Mesodermal cell (in vitro differentiated cells): ENCODE measurements at regions not wholly inside any gene's neighbourhood (a gene's known extent, or its start where the extent isn't known, plus 50 kb on each side); places are given as distances from the start of the nearest gene placed in this dataset.

Experiments
- H3K27ac ChIP-seq: 2 replicates; pipeline ENCODE4 v1.7.0; 2013; ENCODE audit warnings: mild to moderate bottlenecking, low read depth, low read length, moderate library complexity; ENCODE audit not compliant: severe bottlenecking
- H3K36me3 ChIP-seq: 2 replicates; pipeline ENCODE4 v1.7.1; 2013; ENCODE audit warnings: mild to moderate bottlenecking, low read length, moderate library complexity; ENCODE audit not compliant: control insufficient read depth, insufficient read depth
- H3K4me1 ChIP-seq: one replicate; pipeline ENCODE4 v1.7.1; 2013; ENCODE audit warnings: mild to moderate bottlenecking, low read length; ENCODE audit not compliant: insufficient read depth, control insufficient read depth, poor library complexity, severe bottlenecking
- H3K4me3 ChIP-seq: 2 replicates; pipeline ENCODE4 v1.7.0; 2013; ENCODE audit warnings: low read length, control low read depth, mild to moderate bottlenecking; ENCODE audit not compliant: insufficient read depth, poor library complexity, severe bottlenecking; ENCODE audit errors: extremely low read depth
- H3K9me3 ChIP-seq: 2 replicates; pipeline ENCODE4 v1.7.1; 2013; ENCODE audit warnings: mild to moderate bottlenecking, low read length, moderate library complexity; ENCODE audit not compliant: control insufficient read depth
- WGBS, 2 experiments: methylation state at CpG; one replicate each; pipeline ENCODE4 v1.1.5; 2013; ENCODE audit warnings: missing lambda C conversion rate in 2 of 2; ENCODE audit not compliant: insufficient coverage in 2 of 2; 5-methylcytosine and 5-hydroxymethylcytosine counted together

DNA sequence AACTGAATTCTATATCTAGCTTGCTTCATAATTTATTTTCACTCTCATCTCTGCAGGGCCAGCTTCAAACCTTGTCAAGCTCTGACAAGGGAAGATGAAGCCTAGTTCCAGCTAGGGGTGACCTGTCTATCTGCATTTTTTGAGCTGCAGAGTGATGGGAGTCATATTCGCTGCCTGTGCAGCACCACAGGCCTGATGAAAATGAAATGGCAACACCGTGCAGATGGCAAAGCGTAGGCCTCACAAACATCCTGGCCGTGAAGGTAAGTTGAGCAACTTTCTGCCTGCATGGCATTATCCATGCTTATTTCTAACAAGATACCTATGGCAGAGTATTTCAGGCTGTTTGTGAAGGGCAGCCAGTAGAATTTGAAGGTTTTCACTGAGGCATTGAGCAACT lies 86.4 kb upstream of the C1QTNF9B start:
- no peaks in the 10 kb centered on the region for H3K9me3 ChIP-seq
- H3K27ac ChIP-seq = no peak overlapping the region
- no peak overlapping the region for H3K4me3 ChIP-seq
- no peaks in the 10 kb centered on the region for H3K36me3 ChIP-seq
- 88 to 100% methylated on average over 3 to 4 of the region's 4 CpGs for WGBS, 2 experiments
- H3K4me1 ChIP-seq = no peaks in the 10 kb centered on the region

DNA sequence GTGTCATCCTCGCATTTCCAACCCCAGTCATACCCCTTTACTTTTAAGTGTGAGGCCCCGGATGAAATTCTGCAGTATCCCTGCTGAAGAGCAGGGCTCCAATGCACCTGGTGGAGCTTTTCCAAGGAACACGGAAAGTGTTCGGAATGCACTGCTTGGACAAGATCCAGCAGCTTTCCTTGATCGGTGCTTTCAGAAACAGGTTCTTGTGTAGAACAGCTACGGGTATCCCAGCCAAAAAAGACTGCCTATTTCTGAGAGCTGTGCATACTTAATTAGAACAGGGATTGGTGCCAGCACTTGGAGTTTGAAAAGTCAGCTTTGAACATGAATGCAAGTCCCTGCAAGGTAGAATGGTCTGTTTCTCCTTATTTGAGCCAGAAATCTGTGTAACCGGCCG lies 87.2 kb upstream of the C1QTNF9B start:
- H3K36me3 ChIP-seq = no peaks in the 10 kb centered on the region
- H3K27ac ChIP-seq = no peak overlapping the region
- H3K4me3 ChIP-seq = no peak overlapping the region
- no peaks in the 10 kb centered on the region for H3K4me1 ChIP-seq
- 91 to 93% methylated on average over 7 of the region's 8 CpGs for WGBS, 2 experiments
- H3K9me3 ChIP-seq = no peaks in the 10 kb centered on the region

DNA sequence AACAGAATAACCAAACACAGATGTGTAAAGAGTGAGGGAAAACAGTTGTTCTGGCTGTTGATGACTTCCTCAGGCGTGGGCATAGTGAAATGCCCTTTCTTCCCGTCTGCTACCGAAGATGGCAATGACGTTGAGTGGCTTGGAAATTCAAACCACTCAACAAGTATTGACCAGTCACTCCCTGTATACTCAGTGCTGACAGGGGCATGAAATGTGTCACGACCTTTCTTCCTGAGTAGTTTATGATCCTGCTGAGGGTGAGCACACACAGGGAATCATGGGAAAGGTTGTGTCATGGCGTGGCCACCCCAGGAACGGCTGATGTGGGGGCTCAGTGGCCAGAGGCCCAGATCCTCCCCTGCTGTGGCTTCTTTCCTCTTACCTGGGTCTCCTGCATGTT lies 87.8 kb upstream of the C1QTNF9B start:
- no peaks in the 10 kb centered on the region for H3K36me3 ChIP-seq
- no peaks in the 10 kb centered on the region for H3K9me3 ChIP-seq
- H3K4me1 ChIP-seq = no peaks in the 10 kb centered on the region
- no peak overlapping the region for H3K4me3 ChIP-seq
- H3K27ac ChIP-seq = no peak overlapping the region
- 86 to 97% methylated on average over 6 to 7 of the region's 7 CpGs for WGBS, 2 experiments

DNA sequence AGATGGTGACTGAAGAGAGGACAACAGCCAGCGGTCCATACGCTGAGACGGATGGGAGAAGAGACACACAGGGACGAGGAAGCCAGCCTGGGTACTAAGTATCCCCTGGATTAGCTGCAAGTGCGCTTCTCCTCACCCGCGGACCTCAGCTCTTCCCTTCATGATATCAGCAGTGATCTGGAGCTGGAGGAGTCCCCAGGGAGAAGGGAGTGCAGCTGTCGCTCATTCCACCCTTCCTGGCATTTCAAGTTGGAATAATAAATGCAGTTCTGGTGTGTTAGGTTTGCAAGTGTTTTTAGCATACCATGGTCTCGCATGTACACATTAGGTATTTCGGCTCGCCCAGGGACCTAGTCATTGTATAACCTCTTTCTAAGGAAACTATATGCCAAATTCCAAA lies 88.5 kb upstream of the C1QTNF9B start:
- Histone ChIP-seq H3K4me1 (no peaks in the 10 kb centered on the region), H3K36me3 (no peaks in the 10 kb centered on the region), H3K27ac (no peak overlapping the region), H3K9me3 (no peaks in the 10 kb centered on the region), H3K4me3 (no peak overlapping the region)
- WGBS, 2 experiments = 95 to 96% methylated on average over 7 to 10 of the region's 11 CpGs

DNA sequence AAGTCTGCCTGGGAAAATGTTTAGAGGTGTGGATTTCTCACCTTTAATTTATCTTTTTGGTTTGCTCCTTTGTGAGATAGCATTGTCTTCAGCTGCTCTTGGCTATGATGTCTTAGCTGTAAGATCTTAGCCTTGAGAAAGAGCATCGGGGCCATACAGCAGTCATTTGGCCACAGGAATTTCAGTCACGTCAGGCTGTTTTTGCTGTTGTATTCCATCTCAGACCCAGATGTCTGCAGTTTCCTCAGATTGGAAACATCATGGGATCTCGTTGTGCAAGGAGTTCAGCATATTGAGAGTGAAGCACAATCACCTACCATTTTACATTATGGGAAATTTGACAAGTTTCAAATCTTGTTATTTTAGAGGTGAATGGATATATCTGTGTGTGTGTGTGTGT lies 89.3 kb upstream of the C1QTNF9B start:
- Histone ChIP-seq H3K4me3 (no peak overlapping the region), H3K4me1 (no peaks in the 10 kb centered on the region), H3K27ac (no peak overlapping the region), H3K9me3 (no peaks in the 10 kb centered on the region), H3K36me3 (no peaks in the 10 kb centered on the region)
- 80 to 93% methylated on average over 2 to 3 of the region's 3 CpGs for WGBS, 2 experiments

DNA sequence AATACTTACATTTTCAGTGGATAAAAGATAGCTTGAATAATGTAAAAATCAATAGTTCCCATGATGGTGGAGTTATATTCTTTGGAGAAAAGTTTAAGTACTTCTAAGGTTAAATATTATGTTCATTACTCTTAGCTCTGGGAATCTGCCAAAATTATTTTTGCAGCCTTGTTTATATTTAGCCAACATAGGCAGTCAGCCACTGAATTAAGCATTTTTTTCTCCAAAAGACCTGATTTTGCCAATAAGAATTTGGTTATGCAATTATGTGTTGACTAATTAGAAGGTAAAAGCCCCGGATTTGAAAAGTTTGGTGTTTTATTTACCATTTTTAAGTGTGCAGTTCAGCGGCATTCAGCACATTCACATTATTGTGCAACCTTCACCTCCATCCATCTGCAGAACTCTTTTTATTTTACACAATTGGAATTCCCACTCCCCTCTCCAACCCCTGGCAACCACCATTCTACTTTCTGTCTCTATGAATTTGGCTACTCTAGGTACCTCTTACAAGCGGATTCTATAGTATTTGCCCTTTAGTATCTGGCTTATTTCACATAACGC lies 90.1 kb upstream of the C1QTNF9B start:
- no peaks in the 10 kb centered on the region for H3K36me3 ChIP-seq
- no peaks in the 10 kb centered on the region for H3K4me1 ChIP-seq
- H3K4me3 ChIP-seq = no peak overlapping the region
- no peaks in the 10 kb centered on the region for H3K9me3 ChIP-seq
- 86% methylated on average over 2 of the region's 4 CpGs; no CpG with 5 or more reads in 1 of the 2 experiments for WGBS, 2 experiments
- H3K27ac ChIP-seq = no peak overlapping the region

DNA sequence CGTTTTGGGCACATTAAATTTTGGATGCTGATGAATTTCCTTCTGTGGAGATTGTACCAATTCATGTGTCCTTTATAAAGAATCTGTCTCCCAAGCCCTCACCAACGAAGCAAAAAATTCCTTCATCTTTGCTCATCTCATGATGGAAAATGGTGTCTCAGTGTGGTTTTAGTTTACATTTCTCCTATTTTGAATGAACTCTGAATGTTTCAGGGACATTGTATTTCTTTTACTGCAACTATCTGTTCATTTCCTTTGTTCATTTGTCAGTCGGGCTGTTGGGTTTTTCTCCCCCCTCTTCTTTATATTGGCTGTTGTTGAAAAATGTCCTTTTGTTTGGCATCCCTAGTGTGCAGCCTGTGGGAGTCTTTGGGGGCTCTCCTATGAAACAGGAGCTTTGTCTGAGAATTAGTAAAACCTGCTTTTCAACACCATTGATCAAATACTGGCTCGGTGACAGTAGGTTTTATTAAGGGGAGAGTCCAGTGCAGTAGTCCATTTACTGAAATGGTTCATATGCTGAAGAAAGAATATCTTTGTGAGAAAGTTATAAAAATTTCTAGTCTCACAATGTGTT lies 91.3 kb upstream of the C1QTNF9B start:
- 64% methylated on average over 2 of the region's 4 CpGs; no CpG with 5 or more reads in 1 of the 2 experiments for WGBS, 2 experiments
- Histone ChIP-seq H3K9me3 (no peaks in the 10 kb centered on the region), H3K4me1 (no peaks in the 10 kb centered on the region), H3K4me3 (no peak overlapping the region), H3K27ac (no peak overlapping the region), H3K36me3 (no peaks in the 10 kb centered on the region)

DNA sequence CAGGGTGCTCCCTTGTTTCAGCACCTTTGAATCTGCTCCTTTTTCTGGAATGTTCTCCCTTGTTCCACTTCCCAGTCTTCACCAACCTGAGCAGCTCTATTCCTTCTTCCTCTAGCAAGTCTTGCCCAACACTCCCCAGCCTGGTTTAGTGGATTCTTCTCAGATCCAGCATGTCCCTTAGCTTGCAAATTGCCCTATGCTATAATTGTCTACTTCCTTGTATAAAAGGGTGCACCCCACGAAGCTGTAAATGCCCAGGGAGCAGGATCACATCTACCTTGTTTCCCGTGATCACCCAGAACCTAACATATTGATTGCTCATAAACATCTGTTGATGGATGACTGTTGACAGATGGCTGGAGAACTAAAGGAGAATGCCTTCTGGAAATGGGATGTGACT lies 93.2 kb upstream of the C1QTNF9B start:
- Histone ChIP-seq H3K36me3 (no peaks in the 10 kb centered on the region), H3K9me3 (no peaks in the 10 kb centered on the region), H3K27ac (no peak overlapping the region), H3K4me3 (no peak overlapping the region), H3K4me1 (no peaks in the 10 kb centered on the region)
- WGBS, 2 experiments = 100% methylated on average over 1 of the region's 2 CpGs; no CpG with 5 or more reads in 1 of the 2 experiments

DNA sequence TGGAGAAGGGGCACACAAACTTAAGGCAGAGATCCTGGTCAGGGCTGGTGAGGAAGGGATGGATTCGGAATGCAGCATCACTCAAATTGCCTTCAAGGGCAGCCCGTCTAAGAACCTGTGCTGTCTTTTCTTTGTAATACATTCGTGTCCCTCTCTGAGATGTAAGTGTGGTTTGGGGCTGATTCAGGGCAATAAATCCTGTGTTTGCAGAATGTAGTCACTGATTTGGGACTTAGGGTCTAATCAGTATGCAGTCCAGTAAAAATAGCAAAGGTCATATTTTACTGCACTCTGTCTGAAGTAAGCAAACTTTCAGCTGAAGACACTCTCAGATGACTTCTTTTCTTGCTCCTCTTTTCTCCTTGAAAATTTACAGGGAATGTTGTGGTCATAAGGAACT lies 93.8 kb upstream of the C1QTNF9B start:
- Histone ChIP-seq H3K4me3 (no peak overlapping the region), H3K27ac (no peak overlapping the region), H3K36me3 (no peaks in the 10 kb centered on the region), H3K9me3 (no peaks in the 10 kb centered on the region), H3K4me1 (no peaks in the 10 kb centered on the region)
- WGBS, 2 experiments = 79 to 89% methylated on average over 3 of the region's 3 CpGs

DNA sequence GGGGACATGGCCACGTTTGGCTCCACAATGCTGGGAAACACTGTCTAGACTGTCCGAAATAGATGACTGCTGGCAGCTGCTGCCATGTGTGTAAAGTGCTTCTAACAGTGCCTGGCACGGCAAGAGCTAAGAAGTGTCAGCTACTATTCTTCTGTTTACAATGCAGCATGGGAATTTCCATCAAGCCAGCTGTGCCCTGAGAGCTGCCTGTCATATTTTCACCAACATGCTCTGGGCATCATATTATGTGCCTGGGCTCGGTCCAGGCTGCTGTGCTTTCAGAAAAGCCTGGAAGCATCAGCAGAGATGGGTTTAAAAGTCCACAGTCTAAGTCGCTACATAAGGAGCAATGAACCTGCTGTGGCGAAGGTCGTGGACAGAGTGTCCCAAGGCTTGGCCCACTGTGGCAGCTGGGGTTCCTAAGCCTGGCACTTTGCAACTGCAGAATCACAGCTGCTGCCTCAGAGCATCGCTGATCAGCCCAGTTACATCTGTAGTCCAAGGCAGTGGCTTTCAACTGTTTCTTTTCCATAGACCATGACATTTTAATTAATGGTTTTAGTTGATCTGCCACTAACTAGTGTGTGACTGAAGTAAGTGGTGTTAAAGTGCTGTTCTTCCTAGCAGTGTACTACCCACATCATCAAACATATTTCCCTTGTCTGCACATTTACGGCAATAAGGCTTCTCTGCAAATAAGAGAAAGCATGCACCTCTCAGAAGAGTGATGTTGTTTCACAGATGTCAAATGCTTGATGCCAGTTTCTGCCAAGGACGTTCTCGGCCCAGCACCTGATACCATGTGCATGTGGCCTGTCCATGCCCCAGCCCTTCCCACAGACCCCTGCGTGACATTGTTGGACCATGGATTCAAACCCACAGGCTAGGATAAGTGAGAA lies 95.7 kb upstream of the C1QTNF9B start:
- H3K27ac ChIP-seq = no peak overlapping the region
- no peak overlapping the region for H3K4me3 ChIP-seq
- H3K4me1 ChIP-seq = no peaks in the 10 kb centered on the region
- 87 to 89% methylated on average over 9 to 10 of the region's 12 CpGs for WGBS, 2 experiments
- peaks cover 5% of the 10 kb centered on the region for H3K9me3 ChIP-seq
- no peaks in the 10 kb centered on the region for H3K36me3 ChIP-seq

DNA sequence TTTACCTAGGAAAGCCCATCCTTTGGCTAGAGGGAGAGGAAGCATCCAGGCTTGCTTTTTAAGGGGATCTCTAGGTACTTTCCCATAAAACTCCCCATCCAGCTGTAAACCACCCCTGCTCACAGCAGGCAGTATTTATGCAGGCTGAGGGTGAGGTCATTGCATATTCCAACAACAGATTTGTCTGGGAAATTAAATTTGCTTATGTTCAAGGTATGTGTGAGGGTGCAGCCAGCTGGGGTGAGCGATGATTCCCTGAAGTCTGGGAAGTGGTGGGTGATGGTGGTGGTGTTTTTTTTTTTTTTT lies 96.3 kb upstream of the C1QTNF9B start:
- Histone ChIP-seq H3K27ac (no peak overlapping the region), H3K4me1 (no peaks in the 10 kb centered on the region), H3K9me3 (peaks cover 5% of the 10 kb centered on the region), H3K36me3 (no peaks in the 10 kb centered on the region), H3K4me3 (no peak overlapping the region)
- no CpG with 5 or more reads among the region's 1 CpG for WGBS, 2 experiments
